BLaER1 treated with 17β-estradiol and CSF1 and Interleukin-3, amounts not matched to agents 10 nM and 100 nM (cell line): ENCODE measurements at regions not wholly inside any gene's neighbourhood (a gene's known extent, or its start where the extent isn't known, plus 50 kb on each side); places are given as distances from the start of the nearest gene placed in this dataset.
"Not testable (repeated sequence)": the region's sequence is repeated elsewhere in the genome, so short reads cannot be mapped to it uniquely, and the experiment has no call there.

Experiments used
- H3K27ac ChIP-seq, 11 experiments: shearing (Covaris generic); formaldehyde crosslinking; 2 replicates each; pipeline ENCODE4 v1.8.1; 2022
- H3K27me3 ChIP-seq, 11 experiments: shearing (Covaris generic); formaldehyde crosslinking; 2 replicates each; pipeline ENCODE4 v1.8.1; 2022
- H3K36me3 ChIP-seq, 11 experiments: shearing (Covaris generic); formaldehyde crosslinking; 2 replicates each; pipeline ENCODE4 v1.8.1; 2022
- H3K4me1 ChIP-seq, 10 experiments: shearing (Covaris generic); formaldehyde crosslinking; 2 replicates each; pipeline ENCODE4 v1.8.1; 2022
- H3K4me2 ChIP-seq, 11 experiments: shearing (Covaris generic); formaldehyde crosslinking; 2 replicates each; pipeline ENCODE4 v1.8.1; 2022
- H3K4me3 ChIP-seq, 10 experiments: shearing (Covaris generic); formaldehyde crosslinking; 2 replicates each; pipeline ENCODE4 v1.8.1; 2022
- H3K9ac ChIP-seq, 11 experiments: shearing (Covaris generic); formaldehyde crosslinking; 2 replicates each; pipeline ENCODE4 v1.8.1; 2022
- H3K9me3 ChIP-seq, 11 experiments: shearing (Covaris generic); formaldehyde crosslinking; replicated peaks in 1 of 11; 2 replicates each; pipeline ENCODE4 v1.8.1; 2022
- H4K20me1 ChIP-seq, 11 experiments: shearing (Covaris generic); formaldehyde crosslinking; 2 replicates each; pipeline ENCODE4 v1.8.1; 2022
- Cebpa-rat ChIP-seq, 11 experiments: shearing (Covaris generic); IDR thresholded peaks; 2 replicates each; pipeline ENCODE4 v1.8.1; 2022

DNA sequence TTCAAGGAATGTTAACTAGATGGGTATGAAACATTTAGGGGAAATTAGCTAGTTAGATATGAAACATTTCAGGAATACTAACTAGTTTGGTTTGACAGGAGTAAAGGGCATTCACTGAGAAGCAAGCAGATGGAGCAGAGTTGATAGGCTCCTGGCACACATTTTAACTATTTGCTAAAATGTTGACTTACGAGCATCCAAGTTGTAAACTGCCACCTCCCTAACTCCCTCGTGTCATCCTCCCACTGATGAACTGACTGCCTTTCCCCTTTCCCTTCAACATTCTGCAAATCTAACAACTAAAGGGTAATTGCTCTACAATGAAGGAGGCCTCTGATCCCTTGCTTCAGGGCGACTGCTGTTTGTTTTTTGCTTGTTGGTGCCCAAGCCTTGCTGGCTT, 580.4 kb upstream of the FAM98A start:
- no peak for TF ChIP-seq Cebpa-rat (IDR thresholded peaks at IDR 0.05)
- peaks cover 0 to 8% (median 0%) of the 10 kb centered on the region in 10 experiments; a peak in 2 of 20 replicates for H3K4me1 ChIP-seq
- 0 out of 22 replicates have a peak overlapping the region, but pooled peaks of 1 of the 11 experiments have one; percentile 3 for H3K4me2 ChIP-seq
- no peak overlapping the region for H3K4me3 ChIP-seq
- H4K20me1 ChIP-seq = no peaks in the 10 kb centered on the region
- no peaks in the 10 kb centered on the region for H3K36me3 ChIP-seq
- H3K27me3 ChIP-seq = no peaks in the 10 kb centered on the region
- no peak overlapping the region for H3K9ac ChIP-seq
- no peak overlapping the region for H3K27ac ChIP-seq
- peaks cover 0 to 5% (median 0%) of the 10 kb centered on the region in 11 experiments; a peak in 2 of 22 replicates for H3K9me3 ChIP-seq

- Histone ChIP-seq H3K9me3 (0 out of 22 replicates have a peak, but pooled peaks cover 0 to 5% (median 0%) of the 10 kb centered on the region in 11 experiments), H3K4me3 (no peak overlapping the region), H3K27ac (no peak overlapping the region), H4K20me1 (no peaks in the 10 kb centered on the region), H3K4me1 (peaks cover 0 to 8% (median 0%) of the 10 kb centered on the region in 10 experiments; a peak in 2 of 20 replicates), H3K9ac (no peak overlapping the region), H3K36me3 (no peaks in the 10 kb centered on the region), H3K27me3 (no peaks in the 10 kb centered on the region), H3K4me2 (no peak overlapping the region)
- TF ChIP-seq Cebpa-rat (IDR thresholded peaks at IDR 0.05) = no peak
Observed at GRCh38 chr2:34178482-34178881, 579.4 kb upstream of the FAM98A start.

- H3K9me3 ChIP-seq = peaks cover 1 to 13% (median 5%) of the 10 kb centered on the region in 11 experiments; a peak in 17 of 22 replicates
- H3K36me3 ChIP-seq = no peaks in the 10 kb centered on the region
- H4K20me1 ChIP-seq = no peaks in the 10 kb centered on the region
- no peak for TF ChIP-seq Cebpa-rat (IDR thresholded peaks at IDR 0.05)
- H3K4me1 ChIP-seq = peaks cover 0 to 8% (median 0%) of the 10 kb centered on the region in 10 experiments; a peak in 2 of 20 replicates
- no peak overlapping the region for H3K9ac ChIP-seq
- no peak overlapping the region for H3K4me2 ChIP-seq
- no peaks in the 10 kb centered on the region for H3K27me3 ChIP-seq
- no peak overlapping the region for H3K4me3 ChIP-seq
- H3K27ac ChIP-seq = no peak overlapping the region
Observed at GRCh38 chr2:34176693-34177092, 577.6 kb upstream of the FAM98A start.

- Histone ChIP-seq H3K4me3 (no peak overlapping the region), H4K20me1 (no peaks in the 10 kb centered on the region), H3K9me3 (peaks cover 3 to 34% (median 21%) of the 10 kb centered on the region in 11 experiments; a peak in 18 of 22 replicates), H3K9ac (no peak overlapping the region), H3K27ac (no peak overlapping the region), H3K27me3 (no peaks in the 10 kb centered on the region), H3K36me3 (no peaks in the 10 kb centered on the region), H3K4me2 (no peak overlapping the region), H3K4me1 (peaks cover 0 to 17% (median 1%) of the 10 kb centered on the region in 10 experiments; a peak in 4 of 20 replicates)
- TF ChIP-seq Cebpa-rat (IDR thresholded peaks at IDR 0.05) = no peak
Observed at GRCh38 chr2:34174506-34174905, 575.4 kb upstream of the FAM98A start.

DNA sequence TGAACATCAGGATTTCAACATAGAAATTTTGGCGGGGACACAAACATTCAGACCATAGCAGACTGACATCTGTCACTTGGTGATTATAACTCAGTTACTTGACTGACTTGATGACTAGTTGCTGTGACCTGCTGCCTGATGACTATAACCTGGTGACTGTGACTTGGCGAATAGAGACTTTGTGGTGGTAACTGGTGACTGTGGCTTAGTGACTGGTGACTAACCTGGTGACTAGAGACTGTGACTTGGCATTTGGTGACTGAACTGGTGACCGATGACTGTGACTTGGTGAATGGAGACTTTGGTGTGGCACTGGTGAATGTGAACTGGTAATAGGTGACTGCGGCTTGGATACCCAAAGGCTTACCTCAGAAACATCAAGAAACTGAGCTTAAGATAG, 563.1 kb upstream of the FAM98A start:
- no peaks in the 10 kb centered on the region for H3K36me3 ChIP-seq

DNA sequence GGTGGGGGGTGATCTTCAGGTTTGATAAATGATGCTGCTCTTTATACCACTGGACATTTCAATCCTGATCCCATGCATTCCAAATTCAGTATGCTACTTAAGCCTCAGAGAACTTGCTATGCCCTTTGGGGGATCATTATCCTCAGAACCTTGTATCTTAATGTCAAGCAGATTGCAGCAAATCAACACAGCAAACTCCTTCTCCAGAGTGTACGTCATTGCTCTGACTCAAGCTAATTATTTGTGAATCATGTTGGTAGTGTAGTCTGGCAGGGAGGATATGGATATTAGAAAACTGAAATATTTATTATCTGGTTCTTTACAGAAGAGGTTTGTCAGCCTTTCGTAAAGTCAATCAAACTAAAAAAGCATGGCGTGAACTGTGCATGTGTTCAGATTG, 562.5 kb upstream of the FAM98A start:
- no peak for TF ChIP-seq Cebpa-rat (IDR thresholded peaks at IDR 0.05)
- Histone ChIP-seq H3K4me3 (no peak overlapping the region), H3K36me3 (no peaks in the 10 kb centered on the region), H3K9ac (no peak overlapping the region), H3K27me3 (no peaks in the 10 kb centered on the region), H3K4me1 (no peaks in the 10 kb centered on the region), H3K9me3 (no peaks in the 10 kb centered on the region), H3K4me2 (no peak overlapping the region), H3K27ac (no peak overlapping the region), H4K20me1 (no peaks in the 10 kb centered on the region)

More for the DNA sequence above, 563.1 kb upstream of the FAM98A start:
- H3K4me1 ChIP-seq = no peaks in the 10 kb centered on the region
- no peak overlapping the region for H3K27ac ChIP-seq
- no peaks in the 10 kb centered on the region for H4K20me1 ChIP-seq
- no peak for TF ChIP-seq Cebpa-rat (IDR thresholded peaks at IDR 0.05)
- no peaks in the 10 kb centered on the region for H3K9me3 ChIP-seq
- no peak overlapping the region for H3K4me3 ChIP-seq
- H3K4me2 ChIP-seq = no peak overlapping the region
- no peak overlapping the region for H3K9ac ChIP-seq
- no peaks in the 10 kb centered on the region for H3K27me3 ChIP-seq

DNA sequence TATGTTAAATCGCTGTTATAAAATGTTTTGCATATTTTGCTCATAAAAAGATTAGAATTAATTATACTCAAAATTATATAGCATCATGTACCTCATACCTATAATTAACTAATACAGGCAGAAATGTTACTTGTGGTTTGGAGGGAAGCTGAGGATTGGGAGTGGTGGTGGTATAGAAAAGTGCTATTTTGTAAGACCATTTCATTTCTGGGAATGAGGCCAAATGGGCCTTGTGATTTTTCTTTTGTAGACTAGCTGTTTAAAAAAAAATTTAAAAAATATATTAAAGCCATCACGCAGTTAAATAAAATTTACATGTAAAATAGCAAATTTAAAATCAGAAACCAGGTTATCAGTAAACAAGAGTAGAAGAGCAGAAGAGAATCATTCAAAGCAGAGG, 560.8 kb upstream of the FAM98A start:
- no peaks in the 10 kb centered on the region for H4K20me1 ChIP-seq
- H3K4me3 ChIP-seq = no peak overlapping the region
- no peaks in the 10 kb centered on the region for H3K27me3 ChIP-seq
- H3K4me2 ChIP-seq = no peak overlapping the region
- no peak for TF ChIP-seq Cebpa-rat (IDR thresholded peaks at IDR 0.05)
- H3K36me3 ChIP-seq = no peaks in the 10 kb centered on the region
- no peak overlapping the region for H3K9ac ChIP-seq
- H3K4me1 ChIP-seq = no peaks in the 10 kb centered on the region
- no peak overlapping the region for H3K27ac ChIP-seq
- H3K9me3 ChIP-seq = no peaks in the 10 kb centered on the region

GRCh38 chr2:34153484-34153883, 554.4 kb upstream of the FAM98A start:
- no peaks in the 10 kb centered on the region for H3K4me1 ChIP-seq
- H3K27me3 ChIP-seq = no peaks in the 10 kb centered on the region
- no peak overlapping the region for H3K9ac ChIP-seq
- H3K36me3 ChIP-seq = no peaks in the 10 kb centered on the region
- no peak overlapping the region for H3K4me3 ChIP-seq
- no peak overlapping the region for H3K27ac ChIP-seq
- no peak for TF ChIP-seq Cebpa-rat (IDR thresholded peaks at IDR 0.05)
- H3K4me2 ChIP-seq = no peak overlapping the region
- H3K9me3 ChIP-seq = no peaks in the 10 kb centered on the region
- no peaks in the 10 kb centered on the region for H4K20me1 ChIP-seq

DNA sequence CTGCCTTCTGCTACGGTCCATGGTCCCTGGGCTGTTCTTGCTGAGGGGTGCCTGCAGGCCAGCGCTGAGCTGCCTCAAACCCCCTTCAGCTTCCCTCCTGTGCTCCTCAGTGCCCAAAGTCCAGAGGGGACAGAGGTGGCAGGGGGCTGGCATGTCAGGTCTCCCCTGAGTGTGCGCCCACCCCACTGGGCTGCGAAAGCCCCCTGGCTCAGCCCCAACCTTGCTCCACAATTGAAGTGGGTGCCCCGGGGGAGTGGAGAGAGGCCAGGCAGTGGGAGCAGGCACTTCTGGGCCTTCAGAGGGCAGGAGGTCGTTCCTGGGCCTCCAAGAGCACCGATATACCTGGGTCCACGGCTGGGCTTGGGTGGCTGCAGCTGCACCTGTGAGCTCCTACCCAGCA, 548.7 kb upstream of the FAM98A start:
- Histone ChIP-seq H3K4me3 (no peak overlapping the region), H3K9ac (no peak overlapping the region), H3K4me2 (no peak overlapping the region), H3K27me3 (no peaks in the 10 kb centered on the region), H3K4me1 (no peaks in the 10 kb centered on the region), H4K20me1 (no peaks in the 10 kb centered on the region), H3K9me3 (peaks cover 11 to 23% (median 22%) of the 10 kb centered on the region in 11 experiments), H3K36me3 (no peaks in the 10 kb centered on the region), H3K27ac (no peak overlapping the region)
- TF ChIP-seq Cebpa-rat (IDR thresholded peaks at IDR 0.05) = no peak

DNA sequence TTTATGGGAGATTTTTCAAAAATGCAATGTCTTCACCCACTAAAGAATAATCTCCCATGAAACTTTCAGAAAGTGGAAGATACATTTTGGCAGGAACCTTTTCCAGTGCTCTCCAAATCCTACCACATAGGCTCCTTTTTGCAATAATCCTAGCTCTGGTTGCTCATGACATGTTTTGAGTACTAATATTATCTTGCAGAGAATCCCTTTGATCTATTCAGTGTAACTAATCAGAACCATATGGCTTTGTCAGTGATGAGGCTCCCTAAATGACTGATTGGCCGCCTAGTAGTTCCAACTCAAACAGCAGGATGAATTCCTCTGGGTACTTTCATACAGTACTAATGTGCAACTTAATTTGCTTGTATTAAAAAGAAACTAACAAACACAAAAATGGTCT, 544.0 kb upstream of the FAM98A start:
- Histone ChIP-seq H3K27me3 (no peaks in the 10 kb centered on the region), H3K36me3 (no peaks in the 10 kb centered on the region), H3K9me3 (peaks cover 18 to 36% (median 32%) of the 10 kb centered on the region in 11 experiments), H3K4me2 (no peak overlapping the region), H3K27ac (no peak overlapping the region), H3K4me1 (no peaks in the 10 kb centered on the region), H3K9ac (no peak overlapping the region), H3K4me3 (no peak overlapping the region), H4K20me1 (no peaks in the 10 kb centered on the region)
- TF ChIP-seq Cebpa-rat (IDR thresholded peaks at IDR 0.05) = no peak

GRCh38 chr2:34142531-34143008, 543.5 kb upstream of the FAM98A start:
- H3K27me3 ChIP-seq, H3K4me2 ChIP-seq, H3K36me3 ChIP-seq, H3K4me1 ChIP-seq, H3K27ac ChIP-seq, H3K9ac ChIP-seq, H3K4me3 ChIP-seq, H4K20me1 ChIP-seq: not testable (repeated sequence)
- H3K9me3 ChIP-seq = peaks cover 16 to 30% (median 26%) of the 10 kb centered on the region in 11 experiments

- H3K27me3 ChIP-seq, H3K36me3 ChIP-seq, H3K4me2 ChIP-seq, H4K20me1 ChIP-seq, H3K4me1 ChIP-seq, H3K4me3 ChIP-seq, H3K27ac ChIP-seq, H3K9ac ChIP-seq: not testable (repeated sequence)
- peaks cover 5 to 17% (median 14%) of the 10 kb centered on the region in 11 experiments; a peak in 19 of 22 replicates for H3K9me3 ChIP-seq
Observed at GRCh38 chr2:34133065-34133464, 534.0 kb upstream of the FAM98A start.
